Activated T-cell treated with anti-CD3 and anti-CD28 coated beads for 4 hours (primary cell): ENCODE measurements at regions not wholly inside any gene's neighbourhood (a gene's known extent, or its start where the extent isn't known, plus 50 kb on each side); places are given as distances from the start of the nearest gene placed in this dataset.
"Not testable (repeated sequence)": the region's sequence is repeated elsewhere in the genome, so short reads cannot be mapped to it uniquely, and the experiment has no call there.

Experiments
- DNase-seq: peaks from one replicate; pipeline ENCODE4 v3.0.0-alpha.2; 2020

DNA sequence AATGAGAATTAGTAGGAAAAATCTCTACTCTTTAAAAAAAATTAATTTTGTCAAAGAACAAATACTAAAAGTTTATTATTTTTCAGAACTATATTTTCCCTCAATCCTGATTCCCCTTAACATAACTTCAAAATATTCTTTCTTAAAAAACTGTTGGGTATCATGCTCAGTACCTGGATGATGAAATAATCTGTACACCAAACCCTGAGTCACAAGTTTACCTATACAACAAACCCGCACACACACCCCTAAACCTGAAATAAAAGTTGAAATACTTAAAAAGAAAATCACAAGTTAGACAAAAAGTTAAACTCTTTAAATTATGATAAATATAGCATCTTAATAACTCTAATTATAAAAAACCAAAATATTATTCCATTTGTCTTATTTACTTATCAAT is 812.3 kb downstream of the MAT2B start:
- DNase-seq = no peak

DNA sequence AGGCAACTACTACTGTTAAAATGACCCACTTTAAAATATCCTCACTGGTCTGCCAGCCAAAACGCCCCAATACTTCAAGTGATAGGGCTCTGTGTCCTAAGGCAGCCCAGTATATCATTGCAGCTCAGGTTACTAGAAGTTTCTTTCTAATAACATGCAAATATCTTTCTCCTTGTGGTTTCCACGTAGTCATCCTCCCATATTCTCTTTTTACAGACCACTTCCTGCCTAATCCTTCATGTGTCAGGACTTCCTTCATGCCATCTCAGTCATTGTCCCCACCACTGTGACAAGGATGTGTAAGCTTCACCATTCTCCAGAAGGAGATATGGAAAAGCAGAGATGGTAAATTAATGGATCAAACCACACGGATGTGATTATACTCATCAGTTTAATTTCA is 813.7 kb downstream of the MAT2B start:
- DNase-seq = no peak

- no peak for DNase-seq
These were observed 818.8 kb downstream of the MAT2B start for GRCh38 chr5:164324239-164324638.

- DNase-seq = no peak
These were observed 820.8 kb downstream of the MAT2B start for GRCh38 chr5:164326219-164326618.

GRCh38 chr5:164327166-164327565 is 821.7 kb downstream of the MAT2B start:
- not testable (repeated sequence) for DNase-seq

DNA sequence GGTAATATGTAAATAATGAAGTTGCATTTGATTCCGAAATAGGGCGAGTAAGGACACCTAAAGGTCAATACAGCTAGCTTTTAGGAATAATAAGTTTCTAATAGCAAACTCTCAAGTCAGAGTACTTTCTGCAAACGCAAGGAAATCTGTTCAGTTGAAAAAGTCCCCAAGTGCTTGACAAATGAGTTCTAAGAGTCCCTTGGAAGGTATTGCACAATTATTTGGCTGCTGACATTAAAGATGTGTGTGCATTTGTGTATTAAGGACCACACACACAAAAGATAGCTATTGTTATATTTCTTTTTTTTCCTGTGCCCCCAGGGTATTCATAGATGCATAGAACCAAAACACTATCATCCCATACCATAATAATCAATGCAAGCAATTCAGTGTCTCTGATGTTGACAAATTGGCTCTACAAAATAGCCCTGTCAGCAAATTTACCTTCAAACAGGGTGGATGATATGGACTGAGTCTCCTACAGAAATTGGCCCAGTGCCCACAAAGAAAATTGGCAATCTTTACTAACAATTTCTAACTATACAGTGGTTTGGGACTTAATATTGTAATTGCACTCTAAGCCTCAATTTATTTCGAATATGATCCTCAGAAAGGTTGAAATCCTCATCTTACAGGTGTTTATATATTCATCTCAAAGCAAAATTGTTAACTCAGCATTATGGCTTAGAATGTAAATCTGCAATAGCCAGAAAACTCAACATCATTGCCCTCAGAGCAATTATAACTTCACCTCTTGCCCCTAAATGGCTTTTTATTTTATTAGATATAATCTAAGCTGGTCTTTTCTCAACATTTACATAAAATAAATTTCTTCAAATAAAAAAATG is 827.2 kb downstream of the MAT2B start:
- no peak for DNase-seq

DNA sequence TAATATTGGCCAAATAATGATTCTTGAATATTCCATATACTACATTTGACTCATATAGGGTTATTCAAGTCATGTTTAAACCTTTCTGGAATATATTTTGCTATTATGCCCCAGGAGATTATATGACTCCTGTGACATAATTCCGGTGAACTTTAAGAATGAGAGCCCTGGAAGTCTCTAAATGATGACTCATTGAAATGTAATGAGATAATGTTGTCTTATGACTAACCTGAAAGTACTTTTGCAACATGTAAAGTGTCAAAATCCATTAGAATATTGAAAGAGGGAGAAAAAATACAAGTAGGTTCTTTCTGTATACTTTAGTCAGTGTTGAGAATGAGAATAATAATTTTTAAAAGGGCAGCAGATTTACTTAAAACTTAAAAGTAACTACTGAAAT is 830.4 kb downstream of the MAT2B start:
- DNase-seq = no peak

- DNase-seq = no peak
These were observed 830.9 kb downstream of the MAT2B start for GRCh38 chr5:164336276-164336675.

DNA sequence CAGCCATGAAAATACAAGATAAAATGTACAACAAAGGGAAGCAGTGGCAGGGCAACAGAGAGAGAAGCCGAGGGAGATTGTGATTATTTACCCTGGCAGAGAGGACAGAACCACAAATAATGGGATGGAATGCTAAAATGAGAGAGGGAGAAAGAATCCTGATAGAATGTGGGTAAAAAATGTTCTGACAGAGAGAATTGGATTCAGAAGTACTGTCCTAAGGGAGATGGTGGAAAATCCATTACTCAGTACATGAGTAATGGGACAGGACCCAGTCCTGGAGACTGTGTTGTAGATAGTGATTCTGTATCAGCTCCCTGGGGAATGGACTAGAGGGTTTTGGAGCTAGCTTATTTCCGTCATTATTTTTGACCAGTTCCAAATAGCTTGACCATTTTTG is 831.5 kb downstream of the MAT2B start:
- no peak for DNase-seq

DNA sequence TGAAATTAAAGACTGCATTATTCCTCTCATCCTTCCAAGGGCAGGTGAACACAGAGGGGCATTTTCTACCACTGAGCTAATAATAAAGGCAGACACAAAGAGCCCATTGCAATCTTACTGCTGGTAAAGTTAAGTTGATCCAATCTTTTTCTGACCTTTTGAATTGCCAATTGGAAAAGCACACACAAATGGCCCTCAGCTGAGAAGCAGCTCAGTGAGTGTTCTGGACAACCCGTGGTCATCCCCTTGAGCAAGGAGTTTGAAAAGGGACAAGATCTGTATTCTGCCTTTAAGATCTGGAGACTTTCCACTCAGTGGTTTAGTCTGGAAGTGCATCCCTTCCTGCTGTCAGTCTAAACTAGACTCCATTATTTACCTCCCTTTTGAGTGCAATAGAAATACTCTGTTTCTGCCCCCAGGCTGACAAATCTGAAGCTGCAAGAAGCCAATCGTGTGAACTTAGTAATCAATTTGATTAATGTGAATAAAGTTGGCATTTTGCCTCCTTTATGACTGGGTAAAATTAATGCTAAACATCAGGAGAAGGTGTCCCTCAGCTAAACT is 835.7 kb downstream of the MAT2B start:
- DNase-seq = no peak

GRCh38 chr5:164345173-164345849 is 839.9 kb downstream of the MAT2B start:
- DNase-seq = no peak

- no peak for DNase-seq
These were observed 840.4 kb downstream of the MAT2B start for GRCh38 chr5:164345853-164346252.

GRCh38 chr5:164346785-164347630 is 841.6 kb downstream of the MAT2B start:
- DNase-seq = no peak

DNA sequence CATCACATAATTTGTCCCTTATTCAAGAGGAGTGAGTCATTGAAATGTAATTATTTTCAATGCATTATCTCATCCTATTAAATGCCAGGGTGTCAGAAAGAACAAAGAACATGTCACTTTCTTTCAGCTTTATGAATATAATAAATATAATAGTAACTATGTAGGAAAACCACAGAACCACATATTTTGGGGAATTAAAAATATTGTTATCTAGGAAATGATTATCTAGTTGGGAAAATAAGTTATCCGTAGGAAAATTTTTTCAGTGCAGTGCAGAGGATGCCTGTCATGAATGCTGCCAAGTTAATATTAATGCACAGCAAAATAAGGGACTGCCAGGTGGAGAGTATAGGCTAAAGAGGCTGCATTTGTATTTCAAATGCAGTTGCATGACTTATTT is 844.8 kb downstream of the MAT2B start:
- DNase-seq = no peak

DNA sequence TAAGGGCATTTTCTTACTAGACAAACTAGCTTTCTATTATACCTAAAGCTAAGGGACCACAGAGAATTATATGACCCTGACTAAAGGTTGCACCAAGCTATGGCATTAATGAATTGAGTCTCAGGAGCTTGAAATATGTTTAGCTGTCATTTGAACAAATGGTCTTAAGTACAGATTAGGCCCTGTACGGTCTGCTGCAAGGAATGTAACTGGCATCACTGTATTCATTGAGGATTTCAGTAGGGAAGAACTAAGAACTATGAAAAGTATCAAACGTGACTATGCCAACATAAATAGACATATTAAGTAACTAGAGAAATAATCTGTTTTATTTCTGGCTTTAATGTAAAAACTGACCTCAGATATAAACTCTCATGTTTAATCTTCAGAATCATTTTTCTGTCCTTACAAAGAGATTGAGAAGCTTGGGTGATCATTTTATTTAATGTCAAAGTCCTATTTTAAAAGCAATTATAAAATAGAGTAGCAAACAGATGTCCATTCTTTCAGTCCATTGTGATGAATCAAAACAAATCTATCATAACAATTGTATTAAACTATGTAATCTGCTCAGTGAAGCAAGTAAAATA is 845.9 kb downstream of the MAT2B start:
- DNase-seq = no peak

- no peak for DNase-seq
These were observed 847.3 kb downstream of the MAT2B start for GRCh38 chr5:164352695-164353094.

- DNase-seq = no peak
These were observed 847.7 kb downstream of the MAT2B start for GRCh38 chr5:164353155-164353554.

- DNase-seq = no peak
These were observed 848.8 kb downstream of the MAT2B start for GRCh38 chr5:164354139-164354751.

DNA sequence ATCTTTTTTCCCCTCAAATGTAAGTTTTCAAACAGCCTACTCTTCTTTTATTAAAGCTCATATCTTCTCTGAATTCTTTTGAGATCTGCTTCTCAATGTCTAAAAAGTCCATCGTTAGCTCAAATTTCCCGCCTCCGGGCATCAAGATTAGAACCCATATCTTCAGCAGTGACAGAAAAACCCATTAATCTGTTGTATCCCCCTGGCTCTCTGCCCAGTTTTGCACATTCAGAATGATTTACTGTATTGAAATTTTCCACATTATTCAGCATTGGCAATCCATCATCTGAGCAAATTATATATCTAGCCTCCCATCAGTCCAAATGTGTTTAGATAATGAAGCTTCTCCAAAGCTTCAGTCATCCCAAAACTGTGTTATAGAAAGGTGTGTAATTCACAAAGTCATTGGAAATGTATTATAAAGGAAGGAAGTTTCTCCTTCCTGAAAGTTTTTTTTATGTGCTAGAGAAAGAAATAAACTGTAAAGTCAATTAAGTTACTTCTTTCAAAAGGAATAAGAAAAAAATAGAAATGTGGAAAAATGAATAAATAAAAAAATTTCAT is 849.9 kb downstream of the MAT2B start:
- no peak for DNase-seq

DNA sequence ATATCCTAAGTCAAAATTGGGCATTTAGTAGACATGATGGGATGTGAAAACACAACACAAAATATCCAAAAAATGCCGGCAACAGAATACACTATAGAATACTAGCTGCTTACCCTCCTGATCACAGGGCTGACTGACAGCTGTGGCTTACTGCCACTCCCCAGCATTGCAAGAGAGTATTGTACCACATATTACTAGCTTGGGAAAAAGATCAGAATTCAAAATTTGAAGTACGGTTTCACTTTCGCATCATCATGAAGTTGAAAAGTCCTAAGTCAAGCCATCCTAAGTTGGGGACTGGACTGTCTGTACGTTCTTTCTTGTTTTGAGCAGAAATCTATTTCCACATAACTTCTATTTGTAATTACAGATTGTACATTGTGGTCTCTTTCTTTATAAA is 851.4 kb downstream of the MAT2B start:
- no peak for DNase-seq

GRCh38 chr5:164357395-164358033 is 852.1 kb downstream of the MAT2B start:
- no peak for DNase-seq
